H9 (cell line): ENCODE measurements at regions not wholly inside any gene's neighbourhood (a gene's known extent, or its start where the extent isn't known, plus 50 kb on each side); places are given as distances from the start of the nearest gene placed in this dataset.

ENCODE experiments used
- DNase-seq: peaks from one replicate; pipeline ENCODE4 v3.0.0-alpha.2; 2017
- H2AFZ ChIP-seq: one replicate; pipeline ENCODE4 v1.6.1; 2013; ENCODE audit warnings: mild to moderate bottlenecking, low read length, control low read depth, moderate library complexity
- H2AK5ac ChIP-seq: 2 replicates; pipeline ENCODE4 v1.6.1; 2013; ENCODE audit warnings: low read length, control low read depth, mixed read lengths; ENCODE audit not compliant: insufficient read length
- H2BK120ac ChIP-seq: one replicate; pipeline ENCODE4 v1.6.1; 2013; ENCODE audit warnings: low read depth, mild to moderate bottlenecking, low read length, control low read depth, inconsistent platforms; ENCODE audit not compliant: poor library complexity, severe bottlenecking
- H2BK12ac ChIP-seq: 2 replicates; pipeline ENCODE4 v1.6.1; 2013; ENCODE audit warnings: low read length, control low read depth, mixed read lengths, low read depth; ENCODE audit not compliant: insufficient read length
- H2BK15ac ChIP-seq: 2 replicates; pipeline ENCODE4 v1.6.1; 2013; ENCODE audit warnings: low read depth, low read length, control low read depth
- H2BK20ac ChIP-seq: one replicate; pipeline ENCODE4 v1.6.1; 2013; ENCODE audit warnings: low read depth, mild to moderate bottlenecking, low read length, control low read depth, inconsistent platforms; ENCODE audit not compliant: poor library complexity, severe bottlenecking
- H2BK5ac ChIP-seq: 2 replicates; pipeline ENCODE4 v1.6.1; 2013; ENCODE audit warnings: low read length, control low read depth, mixed read lengths; ENCODE audit not compliant: insufficient read length
- H3K14ac ChIP-seq: 2 replicates; pipeline ENCODE4 v1.6.1; 2013; ENCODE audit warnings: low read length, control low read depth; ENCODE audit not compliant: insufficient read depth
- H3K18ac ChIP-seq: 2 replicates; pipeline ENCODE4 v1.6.1; 2013; ENCODE audit warnings: low read depth, mild to moderate bottlenecking, mixed read lengths, low read length, control low read depth; ENCODE audit not compliant: insufficient read length
- H3K23ac ChIP-seq: 2 replicates; pipeline ENCODE4 v1.6.1; 2013; ENCODE audit warnings: low read length, control low read depth, mixed read lengths, low read depth; ENCODE audit not compliant: insufficient read length
- H3K23me2 ChIP-seq: 2 replicates; pipeline ENCODE4 v1.6.1; 2013; ENCODE audit warnings: low read depth, mild to moderate bottlenecking, mixed read lengths, low read length, control low read depth; ENCODE audit not compliant: insufficient read length, poor library complexity, severe bottlenecking
- H3K27ac ChIP-seq: 2 replicates; pipeline ENCODE4 v1.5.1; 2013; ENCODE audit warnings: low read length, control low read depth, mixed read lengths, low read depth; ENCODE audit not compliant: insufficient read length
- H3K27me3 ChIP-seq: 2 replicates; pipeline ENCODE4 v1.6.1; 2013; ENCODE audit warnings: low read length, control low read depth, inconsistent platforms; ENCODE audit not compliant: insufficient read depth
- H3K4ac ChIP-seq: 2 replicates; pipeline ENCODE4 v1.6.1; 2013; ENCODE audit warnings: low read depth, mild to moderate bottlenecking, control low read depth, inconsistent platforms, low read length, moderate library complexity
- H3K4me1 ChIP-seq: 2 replicates; pipeline ENCODE4 v1.6.1; 2013; ENCODE audit warnings: low read length, control low read depth, inconsistent platforms; ENCODE audit not compliant: insufficient read depth
- H3K4me2 ChIP-seq: 2 replicates; pipeline ENCODE4 v1.6.1; 2013; ENCODE audit warnings: low read length, control low read depth, mixed read lengths; ENCODE audit not compliant: insufficient read length, insufficient read depth
- H3K56ac ChIP-seq: 2 replicates; pipeline ENCODE4 v1.6.1; 2013; ENCODE audit warnings: low read depth, mild to moderate bottlenecking, mixed read lengths, low read length, control low read depth; ENCODE audit not compliant: insufficient read length
- H3K79me1 ChIP-seq: 2 replicates; pipeline ENCODE4 v1.6.1; 2013; ENCODE audit warnings: low read depth, mild to moderate bottlenecking, moderate library complexity, low read length, control low read depth, inconsistent platforms; ENCODE audit not compliant: insufficient read depth, poor library complexity, severe bottlenecking
- H3K79me2 ChIP-seq: 2 replicates; pipeline ENCODE4 v1.6.1; 2013; ENCODE audit warnings: low read length, control low read depth, inconsistent platforms; ENCODE audit not compliant: insufficient read depth
- H3K9ac ChIP-seq: 2 replicates; pipeline ENCODE4 v1.6.1; 2013; ENCODE audit warnings: low read length, control low read depth, mixed read lengths; ENCODE audit not compliant: insufficient read length; ENCODE audit errors: extremely low read depth
- H3K9me3 ChIP-seq: one replicate; pipeline ENCODE4 v1.6.1; 2013; ENCODE audit warnings: low read depth, low read length, inconsistent platforms; ENCODE audit not compliant: control insufficient read depth
- H3T11ph ChIP-seq: one replicate; pipeline ENCODE4 v1.6.1; 2013; ENCODE audit warnings: mild to moderate bottlenecking, low read length, control low read depth, inconsistent platforms
- H4K20me1 ChIP-seq: one replicate; pipeline ENCODE4 v1.6.1; 2013; ENCODE audit not compliant: control insufficient read depth, insufficient read length, insufficient read depth
- H4K5ac ChIP-seq: 2 replicates; pipeline ENCODE4 v1.6.1; 2013; ENCODE audit warnings: low read depth, mild to moderate bottlenecking, mixed read lengths, low read length, control low read depth; ENCODE audit not compliant: insufficient read length
- H4K8ac ChIP-seq: replicated peaks from 2 replicates; pipeline ENCODE4 v1.6.1; 2013; ENCODE audit warnings: low read length, control low read depth, mixed read lengths, low read depth; ENCODE audit not compliant: insufficient read length
- H4K91ac ChIP-seq: 2 replicates; pipeline ENCODE4 v1.6.1; 2013; ENCODE audit warnings: low read depth, mild to moderate bottlenecking, moderate library complexity, mixed read lengths, low read length, control low read depth; ENCODE audit not compliant: insufficient read length
- H3K27ac Mint-ChIP-seq, 3 experiments: 2 replicates in 2 of 3; 3 replicates in 1 of 3; pipeline ENCODE4 v1.8.0; 2020 to 2021; ENCODE audit warnings: mixed read lengths in 3 of 3, mild to moderate bottlenecking in 1 of 3, moderate library complexity in 1 of 3
- H3K27me3 Mint-ChIP-seq: 2 replicates; pipeline ENCODE4 v1.8.0; 2021; ENCODE audit warnings: low read depth, mild to moderate bottlenecking, moderate library complexity, mixed read lengths
- H3K36me3 Mint-ChIP-seq, 3 experiments: 2 replicates in 2 of 3; 3 replicates in 1 of 3; pipeline ENCODE4 v1.8.0; 2020 to 2021; ENCODE audit warnings: low read depth in 3 of 3, mixed read lengths in 3 of 3; ENCODE audit not compliant: insufficient read depth in 1 of 3
- H3K4me1 Mint-ChIP-seq, 2 experiments: 2 replicates each; pipeline ENCODE4 v1.8.0; 2020; ENCODE audit warnings: mixed read lengths in 2 of 2
- H3K4me3 Mint-ChIP-seq, 2 experiments: 2 replicates in 1 of 2; 3 replicates in 1 of 2; pipeline ENCODE4 v1.8.0; 2020 to 2021; ENCODE audit warnings: mild to moderate bottlenecking in 2 of 2, mixed read lengths in 2 of 2, moderate library complexity in 1 of 2
- H3K9me3 Mint-ChIP-seq, 2 experiments: 2 replicates in 1 of 2; 3 replicates in 1 of 2; pipeline ENCODE4 v1.8.0; 2020; ENCODE audit warnings: mild to moderate bottlenecking in 2 of 2, mixed read lengths in 2 of 2, moderate library complexity in 1 of 2
- WGBS: extraction: QIAGEN DNeasy Blood & Tissue Kit; methylation state at CpG from one replicate; pipeline ENCODE4 v1.1.7; 2013; ENCODE audit warnings: missing lambda C conversion rate, low lambda C conversion rate, mixed read lengths; ENCODE audit not compliant: insufficient read length; ENCODE audit errors: extremely low coverage; 5-methylcytosine and 5-hydroxymethylcytosine counted together
- TF ChIP-seq, protein P1 (sequence below): fragments of 200-600 bp; sonication (generic); conservative IDR thresholded peaks from 3 replicates; pipeline ENCODE4 v1.8.0; 2021; ENCODE audit warnings: antibody characterized with exemption, mild to moderate bottlenecking

GRCh38 chr9:96164268-96164683 is 137.7 kb downstream of the HSD17B3 start:
- Histone ChIP-seq H2BK20ac (no peak overlapping the region), H4K8ac (no peak overlapping the region), H3K23ac (no peak overlapping the region), H3K27ac (no peak overlapping the region), H4K20me1 (no peaks in the 10 kb centered on the region), H3T11ph (no peak overlapping the region), H3K4ac (no peak overlapping the region), H3K79me1 (no peaks in the 10 kb centered on the region), H3K18ac (no peak overlapping the region), H3K9me3 (no peaks in the 10 kb centered on the region), H2AFZ (no peak overlapping the region), H3K23me2 (no peaks in the 10 kb centered on the region), H3K4me2 (no peak overlapping the region), H3K27me3 (no peaks in the 10 kb centered on the region), H2BK12ac (no peak overlapping the region), H4K91ac (no peak overlapping the region), H3K79me2 (no peaks in the 10 kb centered on the region), H2BK15ac (no peak overlapping the region), H3K4me1 (no peaks in the 10 kb centered on the region; the same call in none of the 2 replicates), H2BK5ac (no peak overlapping the region), H4K5ac (no peak overlapping the region), H2BK120ac (no peak overlapping the region), H2AK5ac (no peak overlapping the region), H3K14ac (peak overlapping the region; percentile 43; the same call in 1 of the 2 replicates), H3K56ac (no peak overlapping the region), H3K9ac (no peak overlapping the region)
- TF ChIP-seq, protein P1, sequence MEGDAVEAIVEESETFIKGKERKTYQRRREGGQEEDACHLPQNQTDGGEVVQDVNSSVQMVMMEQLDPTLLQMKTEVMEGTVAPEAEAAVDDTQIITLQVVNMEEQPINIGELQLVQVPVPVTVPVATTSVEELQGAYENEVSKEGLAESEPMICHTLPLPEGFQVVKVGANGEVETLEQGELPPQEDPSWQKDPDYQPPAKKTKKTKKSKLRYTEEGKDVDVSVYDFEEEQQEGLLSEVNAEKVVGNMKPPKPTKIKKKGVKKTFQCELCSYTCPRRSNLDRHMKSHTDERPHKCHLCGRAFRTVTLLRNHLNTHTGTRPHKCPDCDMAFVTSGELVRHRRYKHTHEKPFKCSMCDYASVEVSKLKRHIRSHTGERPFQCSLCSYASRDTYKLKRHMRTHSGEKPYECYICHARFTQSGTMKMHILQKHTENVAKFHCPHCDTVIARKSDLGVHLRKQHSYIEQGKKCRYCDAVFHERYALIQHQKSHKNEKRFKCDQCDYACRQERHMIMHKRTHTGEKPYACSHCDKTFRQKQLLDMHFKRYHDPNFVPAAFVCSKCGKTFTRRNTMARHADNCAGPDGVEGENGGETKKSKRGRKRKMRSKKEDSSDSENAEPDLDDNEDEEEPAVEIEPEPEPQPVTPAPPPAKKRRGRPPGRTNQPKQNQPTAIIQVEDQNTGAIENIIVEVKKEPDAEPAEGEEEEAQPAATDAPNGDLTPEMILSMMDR = no peak
- no CpG with 5 or more reads among the region's 11 CpGs for WGBS
- Mint-ChIP-seq H3K36me3 (no peaks in the 10 kb centered on the region), H3K27me3 (peaks cover 19% of the 10 kb centered on the region), H3K4me3 (no peak overlapping the region), H3K9me3 (no peaks in the 10 kb centered on the region), H3K4me1 (peaks cover 7 to 11% of the 10 kb centered on the region in 2 experiments; a peak in 3 of 4 replicates), H3K27ac (no peak overlapping the region; a peak in 2 of 7 replicates)
- DNase-seq = no peak
